Prostate gland (tissue), 2 donors: ENCODE measurements at regions not wholly inside any gene's neighbourhood (a gene's known extent, or its start where the extent isn't known, plus 50 kb on each side); places are given as distances from the start of the nearest gene placed in this dataset.

Experiments used
- DNase-seq: peaks from one replicate; pipeline ENCODE4 v3.0.0-alpha.2; 2019; ENCODE audit warnings: low spot score
- H3K27ac ChIP-seq, 2 donors: fragments of 200-600 bp; sonication (generic); 2 replicates each; pipeline ENCODE4 v1.5.1; 2017 to 2019
- H3K27me3 ChIP-seq: fragments of 200-600 bp; sonication (generic); replicated peaks from 2 replicates; pipeline ENCODE4 v1.5.1; 2019; ENCODE audit not compliant: insufficient read depth
- H3K36me3 ChIP-seq, 2 donors: fragments of 200-600 bp; sonication (generic); 1 replicate in 1 of 2; 2 replicates in 1 of 2; pipeline versions ENCODE4 v1.5.1 to v1.8.1; 2017 to 2019
- H3K4me1 ChIP-seq: fragments of 200-600 bp; sonication (generic); replicated peaks from 2 replicates; pipeline ENCODE4 v1.5.1; 2019
- H3K4me3 ChIP-seq, 2 donors: fragments of 200-600 bp; sonication (generic); 2 replicates each; pipeline ENCODE4 v1.5.1; 2017 to 2019
- H3K9me3 ChIP-seq: fragments of 200-600 bp; sonication (generic); 2 replicates; pipeline ENCODE4 v1.5.1; 2017
- POLR2A ChIP-seq: fragments of 450-650 bp; IDR thresholded peaks from one replicate; pipeline ENCODE4 v1.6.1; 2016; ENCODE audit warnings: antibody characterized with exemption, mild to moderate bottlenecking
- POLR2AphosphoS5 ChIP-seq: sonication (generic); formaldehyde crosslinking; IDR thresholded peaks from one replicate; pipeline ENCODE4 v1.6.1; 2017; ENCODE audit warnings: antibody characterized with exemption
- WGBS: methylation state at CpG from one replicate; pipeline ENCODE4 v1.1.5; 2018; 5-methylcytosine and 5-hydroxymethylcytosine counted together
- intact Hi-C: fragments of 100-400 bp; cut with DNase I; formaldehyde crosslinking; loops from one replicate; pipeline ENCODE4 v1.14.2; 2022
- TF ChIP-seq, protein P1 (sequence below), 4 experiments: fragments of 200-600 bp in 2 of 4; fragments of 450-650 bp in 2 of 4; sonication (generic) in 2 of 4; IDR thresholded peaks; 1 replicate in 3 of 4; 2 replicates in 1 of 4; pipeline ENCODE4 v1.5.1; 2016 to 2019; ENCODE audit warnings: antibody characterized with exemption in 4 of 4, mild to moderate bottlenecking in 2 of 4, moderate library complexity in 2 of 4

DNA sequence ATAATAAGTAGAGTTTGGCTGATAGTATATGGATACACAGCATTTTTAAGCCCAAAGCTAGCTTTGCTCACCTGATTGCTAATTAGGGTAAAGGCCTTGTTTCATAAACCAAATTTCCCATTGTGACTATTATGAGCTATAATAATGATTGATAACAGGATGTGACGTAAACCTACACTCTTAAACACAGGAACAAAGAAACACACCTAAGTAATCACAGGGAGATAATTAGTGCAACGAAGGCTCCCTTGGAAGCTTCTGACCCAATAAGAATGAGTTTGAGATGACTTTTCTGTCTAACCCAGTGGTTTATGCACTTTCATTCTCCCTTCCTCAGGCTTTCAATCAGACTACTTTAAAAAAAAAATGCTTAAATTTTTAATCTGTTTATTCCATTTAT lies 683.2 kb downstream of the SATB2 start:
- TF ChIP-seq POLR2AphosphoS5: no peak
- TF ChIP-seq, protein P1, sequence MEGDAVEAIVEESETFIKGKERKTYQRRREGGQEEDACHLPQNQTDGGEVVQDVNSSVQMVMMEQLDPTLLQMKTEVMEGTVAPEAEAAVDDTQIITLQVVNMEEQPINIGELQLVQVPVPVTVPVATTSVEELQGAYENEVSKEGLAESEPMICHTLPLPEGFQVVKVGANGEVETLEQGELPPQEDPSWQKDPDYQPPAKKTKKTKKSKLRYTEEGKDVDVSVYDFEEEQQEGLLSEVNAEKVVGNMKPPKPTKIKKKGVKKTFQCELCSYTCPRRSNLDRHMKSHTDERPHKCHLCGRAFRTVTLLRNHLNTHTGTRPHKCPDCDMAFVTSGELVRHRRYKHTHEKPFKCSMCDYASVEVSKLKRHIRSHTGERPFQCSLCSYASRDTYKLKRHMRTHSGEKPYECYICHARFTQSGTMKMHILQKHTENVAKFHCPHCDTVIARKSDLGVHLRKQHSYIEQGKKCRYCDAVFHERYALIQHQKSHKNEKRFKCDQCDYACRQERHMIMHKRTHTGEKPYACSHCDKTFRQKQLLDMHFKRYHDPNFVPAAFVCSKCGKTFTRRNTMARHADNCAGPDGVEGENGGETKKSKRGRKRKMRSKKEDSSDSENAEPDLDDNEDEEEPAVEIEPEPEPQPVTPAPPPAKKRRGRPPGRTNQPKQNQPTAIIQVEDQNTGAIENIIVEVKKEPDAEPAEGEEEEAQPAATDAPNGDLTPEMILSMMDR (IDR thresholded peaks at IDR 0.05): no peak
- WGBS: 53% methylated on average over 2 of the region's 2 CpGs

DNA sequence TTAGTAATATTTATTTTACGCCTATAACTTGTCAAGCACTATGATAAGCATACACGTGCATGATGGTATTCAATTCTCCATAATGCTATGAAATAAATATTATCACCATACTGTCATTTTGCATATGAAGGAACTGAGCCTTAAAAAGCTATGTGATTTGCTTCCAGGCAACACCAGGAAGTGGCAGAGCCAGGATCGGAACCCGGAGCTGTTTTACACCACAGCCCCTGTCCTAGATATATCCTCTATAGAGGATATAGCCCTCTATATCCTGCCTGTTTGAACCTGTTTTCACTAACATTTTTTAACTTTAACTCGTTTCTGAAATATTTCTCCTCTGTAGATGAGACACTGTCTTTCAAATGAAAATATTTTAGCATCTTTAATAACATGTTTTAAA lies 690.0 kb downstream of the SATB2 start:
- intact Hi-C loops: no loop called here
- TF ChIP-seq POLR2AphosphoS5: no peak
- Histone ChIP-seq H3K9me3 (no peaks in the 10 kb centered on the region), H3K4me1 (no peaks in the 10 kb centered on the region), H3K27ac (no peak overlapping the region), H3K4me3 (no peak overlapping the region), H3K27me3 (no peaks in the 10 kb centered on the region), H3K36me3 (no peaks in the 10 kb centered on the region)
- 84% methylated on average over 5 of the region's 5 CpGs for WGBS
- no peak for DNase-seq

More for the DNA sequence above, 683.2 kb downstream of the SATB2 start:
- Histone ChIP-seq H3K4me3 (no peak overlapping the region), H3K4me1 (no peaks in the 10 kb centered on the region), H3K36me3 (no peaks in the 10 kb centered on the region), H3K9me3 (no peaks in the 10 kb centered on the region), H3K27me3 (no peaks in the 10 kb centered on the region), H3K27ac (no peak overlapping the region)
- intact Hi-C loops: no loop called here
- DNase-seq: no peak

DNA sequence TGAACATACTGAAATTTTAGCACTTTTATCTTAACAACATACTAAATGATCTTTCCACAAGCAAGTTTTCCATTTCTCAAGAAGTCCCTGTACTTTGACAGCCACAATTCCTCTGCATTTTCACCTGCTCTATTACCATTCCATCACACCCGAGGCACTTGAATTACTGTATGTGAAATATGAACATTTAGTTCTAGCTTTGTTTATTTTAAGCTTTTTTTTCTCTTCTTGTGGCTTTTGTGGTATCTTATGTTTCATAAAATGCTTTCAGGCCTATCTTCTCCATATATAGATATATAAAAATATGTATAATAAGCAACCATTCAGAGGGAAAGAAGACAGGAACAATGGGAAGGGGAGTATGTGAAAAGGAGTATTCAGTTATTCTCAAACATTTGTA lies 693.9 kb downstream of the SATB2 start:
- Histone ChIP-seq H3K27me3 (no peaks in the 10 kb centered on the region), H3K4me1 (no peaks in the 10 kb centered on the region), H3K36me3 (no peaks in the 10 kb centered on the region), H3K27ac (no peak overlapping the region), H3K4me3 (no peak overlapping the region), H3K9me3 (no peaks in the 10 kb centered on the region)
- TF ChIP-seq POLR2A (no peak), POLR2AphosphoS5 (no peak)
- TF ChIP-seq, protein P1 (IDR thresholded peaks at IDR 0.05): no peak
- DNase-seq: no peak
- intact Hi-C loops: no loop called here
- 23% methylated on average over 1 of the region's 1 CpG for WGBS

DNA sequence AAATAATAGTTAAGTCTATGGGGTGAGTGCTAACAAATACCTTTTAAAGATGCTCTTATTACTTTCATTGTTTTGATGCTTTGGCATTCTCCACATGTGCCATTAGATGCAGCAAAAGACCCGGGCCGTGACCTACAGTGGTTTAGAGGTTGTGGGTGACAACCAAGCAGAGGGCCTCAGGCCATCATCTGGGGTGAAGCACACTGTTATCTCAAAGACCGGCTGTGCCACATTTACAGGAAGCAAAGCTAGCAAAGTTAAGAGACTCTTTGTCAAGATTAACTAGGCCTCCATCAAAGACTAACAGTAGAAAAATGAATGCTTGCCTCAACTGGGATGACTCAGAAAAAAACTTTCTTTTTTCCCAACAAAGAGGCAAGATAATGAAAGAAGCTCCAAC lies 695.3 kb downstream of the SATB2 start:
- Histone ChIP-seq H3K9me3 (no peaks in the 10 kb centered on the region), H3K27ac (no peak overlapping the region), H3K27me3 (no peaks in the 10 kb centered on the region), H3K4me1 (no peaks in the 10 kb centered on the region), H3K36me3 (no peaks in the 10 kb centered on the region), H3K4me3 (no peak overlapping the region)
- intact Hi-C loops: no loop called here
- WGBS: 83% methylated on average over 3 of the region's 3 CpGs
- TF ChIP-seq POLR2AphosphoS5 (no peak), POLR2A (no peak)
- TF ChIP-seq, protein P1 (IDR thresholded peaks at IDR 0.05): no peak
- DNase-seq: no peak

DNA sequence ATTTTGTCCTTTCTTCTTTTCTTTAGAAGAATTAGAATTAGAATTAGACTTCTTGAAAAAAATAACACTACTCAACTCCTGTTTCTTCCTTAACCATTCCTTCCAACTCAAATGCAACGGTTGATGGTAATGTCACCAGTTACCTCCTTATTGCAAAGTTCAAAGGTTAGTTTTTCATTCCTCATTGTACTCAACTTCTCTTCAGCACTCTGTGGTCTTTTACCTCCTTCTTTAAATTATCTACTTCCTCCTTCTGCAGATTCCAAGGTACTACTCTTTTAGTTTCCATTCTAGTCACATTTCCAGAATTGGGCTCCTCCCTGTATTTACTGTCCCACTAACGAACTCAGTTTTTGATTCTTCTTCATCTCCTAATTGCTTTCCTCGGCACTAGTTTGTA lies 700.7 kb downstream of the SATB2 start:
- Histone ChIP-seq H3K27ac (no peak overlapping the region), H3K4me1 (no peaks in the 10 kb centered on the region), H3K36me3 (no peaks in the 10 kb centered on the region), H3K9me3 (no peaks in the 10 kb centered on the region), H3K4me3 (no peak overlapping the region), H3K27me3 (no peaks in the 10 kb centered on the region)
- no peak for DNase-seq
- WGBS: 88% methylated on average over 3 of the region's 3 CpGs
- TF ChIP-seq POLR2AphosphoS5: no peak
- TF ChIP-seq, protein P1 (IDR thresholded peaks at IDR 0.05): no peak
- TF ChIP-seq POLR2A: no peak
- intact Hi-C loops: no loop called here
